Ishikawa (cell line): ENCODE measurements at regions not wholly inside any gene's neighbourhood (a gene's known extent, or its start where the extent isn't known, plus 50 kb on each side); places are given as distances from the start of the nearest gene placed in this dataset.

Source experiments
- CREB1 ChIP-seq: IDR thresholded peaks from 2 replicates; pipeline ENCODE4 v1.6.1; 2012; ENCODE audit warnings: low read depth
- EGR1 ChIP-seq: IDR thresholded peaks from 2 replicates; pipeline ENCODE4 v1.6.1; 2012
- EP300 ChIP-seq: IDR thresholded peaks from 2 replicates; pipeline ENCODE4 v1.6.1; 2012; ENCODE audit warnings: borderline replicate concordance
- FOXM1 ChIP-seq: IDR thresholded peaks from 2 replicates; pipeline ENCODE4 v1.6.1; 2012; ENCODE audit warnings: low read depth, borderline replicate concordance
- RAD21 ChIP-seq: IDR thresholded peaks from 2 replicates; pipeline ENCODE4 v1.6.1; 2012; ENCODE audit warnings: low read depth
- TAF1 ChIP-seq: IDR thresholded peaks from 2 replicates; pipeline ENCODE4 v1.6.1; 2012; ENCODE audit warnings: low read depth, mild to moderate bottlenecking
- TEAD4 ChIP-seq: IDR thresholded peaks from 2 replicates; pipeline ENCODE4 v1.6.1; 2012
- YY1 ChIP-seq: IDR thresholded peaks from 2 replicates; pipeline ENCODE4 v1.6.1; 2012; ENCODE audit warnings: low read depth
- ZBTB7A ChIP-seq: IDR thresholded peaks from 2 replicates; pipeline ENCODE4 v1.6.1; 2012; ENCODE audit warnings: low read depth
- TF ChIP-seq, protein P1 (sequence below): IDR thresholded peaks from 2 replicates; pipeline ENCODE4 v1.6.1; 2012; ENCODE audit warnings: low read depth, mild to moderate bottlenecking
- TF ChIP-seq, protein P2 (sequence below): IDR thresholded peaks from 2 replicates; pipeline ENCODE4 v1.6.1; 2012
- TF ChIP-seq, protein P3 (sequence below): IDR thresholded peaks from 2 replicates; pipeline ENCODE4 v1.6.1; 2012

DNA sequence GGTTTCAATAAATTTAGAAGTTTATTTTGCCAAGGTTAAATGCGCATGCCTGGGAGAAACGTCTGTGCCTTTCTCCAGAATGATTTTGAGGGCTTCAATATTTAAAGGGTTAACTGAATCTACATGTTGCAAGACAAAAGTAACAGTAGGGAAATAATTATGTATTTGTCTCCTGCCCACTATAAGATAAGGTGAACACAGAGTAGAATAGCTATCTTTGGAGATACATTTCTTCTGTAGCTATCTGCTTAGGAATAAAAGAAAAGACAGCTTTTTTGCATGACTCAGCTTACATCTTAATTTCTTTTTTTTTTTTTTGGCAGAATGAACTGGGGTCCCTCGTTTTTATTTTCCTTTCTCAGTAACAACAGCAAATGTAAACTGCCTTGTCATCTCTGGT lies 1351.6 kb downstream of the AMY1C start:
- TF ChIP-seq, protein P1, sequence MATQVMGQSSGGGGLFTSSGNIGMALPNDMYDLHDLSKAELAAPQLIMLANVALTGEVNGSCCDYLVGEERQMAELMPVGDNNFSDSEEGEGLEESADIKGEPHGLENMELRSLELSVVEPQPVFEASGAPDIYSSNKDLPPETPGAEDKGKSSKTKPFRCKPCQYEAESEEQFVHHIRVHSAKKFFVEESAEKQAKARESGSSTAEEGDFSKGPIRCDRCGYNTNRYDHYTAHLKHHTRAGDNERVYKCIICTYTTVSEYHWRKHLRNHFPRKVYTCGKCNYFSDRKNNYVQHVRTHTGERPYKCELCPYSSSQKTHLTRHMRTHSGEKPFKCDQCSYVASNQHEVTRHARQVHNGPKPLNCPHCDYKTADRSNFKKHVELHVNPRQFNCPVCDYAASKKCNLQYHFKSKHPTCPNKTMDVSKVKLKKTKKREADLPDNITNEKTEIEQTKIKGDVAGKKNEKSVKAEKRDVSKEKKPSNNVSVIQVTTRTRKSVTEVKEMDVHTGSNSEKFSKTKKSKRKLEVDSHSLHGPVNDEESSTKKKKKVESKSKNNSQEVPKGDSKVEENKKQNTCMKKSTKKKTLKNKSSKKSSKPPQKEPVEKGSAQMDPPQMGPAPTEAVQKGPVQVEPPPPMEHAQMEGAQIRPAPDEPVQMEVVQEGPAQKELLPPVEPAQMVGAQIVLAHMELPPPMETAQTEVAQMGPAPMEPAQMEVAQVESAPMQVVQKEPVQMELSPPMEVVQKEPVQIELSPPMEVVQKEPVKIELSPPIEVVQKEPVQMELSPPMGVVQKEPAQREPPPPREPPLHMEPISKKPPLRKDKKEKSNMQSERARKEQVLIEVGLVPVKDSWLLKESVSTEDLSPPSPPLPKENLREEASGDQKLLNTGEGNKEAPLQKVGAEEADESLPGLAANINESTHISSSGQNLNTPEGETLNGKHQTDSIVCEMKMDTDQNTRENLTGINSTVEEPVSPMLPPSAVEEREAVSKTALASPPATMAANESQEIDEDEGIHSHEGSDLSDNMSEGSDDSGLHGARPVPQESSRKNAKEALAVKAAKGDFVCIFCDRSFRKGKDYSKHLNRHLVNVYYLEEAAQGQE, result no peak
- TF ChIP-seq, protein P2, sequence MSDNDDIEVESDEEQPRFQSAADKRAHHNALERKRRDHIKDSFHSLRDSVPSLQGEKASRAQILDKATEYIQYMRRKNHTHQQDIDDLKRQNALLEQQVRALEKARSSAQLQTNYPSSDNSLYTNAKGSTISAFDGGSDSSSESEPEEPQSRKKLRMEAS, result no peak
- no peak for TF ChIP-seq TAF1
- TF ChIP-seq RAD21, result no peak
- TF ChIP-seq EP300, result no peak
- TF ChIP-seq YY1, result no peak
- no peak for TF ChIP-seq ZBTB7A
- no peak for TF ChIP-seq CREB1
- no peak for TF ChIP-seq EGR1
- TF ChIP-seq, protein P3, sequence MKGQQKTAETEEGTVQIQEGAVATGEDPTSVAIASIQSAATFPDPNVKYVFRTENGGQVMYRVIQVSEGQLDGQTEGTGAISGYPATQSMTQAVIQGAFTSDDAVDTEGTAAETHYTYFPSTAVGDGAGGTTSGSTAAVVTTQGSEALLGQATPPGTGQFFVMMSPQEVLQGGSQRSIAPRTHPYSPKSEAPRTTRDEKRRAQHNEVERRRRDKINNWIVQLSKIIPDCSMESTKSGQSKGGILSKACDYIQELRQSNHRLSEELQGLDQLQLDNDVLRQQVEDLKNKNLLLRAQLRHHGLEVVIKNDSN, result no peak
- TF ChIP-seq FOXM1, result no peak
- no peak for TF ChIP-seq TEAD4
